Occipital lobe (tissue), 1 donor: ENCODE measurements at regions not wholly inside any gene's neighbourhood (a gene's known extent, or its start where the extent isn't known, plus 50 kb on each side); places are given as distances from the start of the nearest gene placed in this dataset.

ENCODE experiments used
- DNase-seq: peaks from one replicate; lab custom pipeline; 2025; lab: John Stamatoyannopoulos, UW

DNA sequence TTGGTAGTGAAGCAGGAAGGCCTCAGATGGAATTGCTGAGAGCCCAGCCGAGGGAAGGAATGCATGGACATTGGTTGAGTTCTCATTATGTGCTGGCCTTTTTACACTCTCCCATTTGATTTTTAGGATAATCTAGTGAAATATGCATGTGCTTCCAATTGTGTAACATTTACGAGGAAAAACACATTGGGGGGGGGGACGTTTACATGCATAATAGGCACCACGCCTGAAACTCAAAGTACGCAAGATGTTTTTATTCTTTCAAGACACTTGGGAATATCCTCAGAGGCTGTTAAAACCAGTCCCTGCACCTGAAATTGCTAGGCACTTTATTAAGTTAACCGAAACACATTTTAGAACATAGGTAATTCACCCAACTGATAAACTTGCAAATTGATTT is 118.5 kb upstream of the CDH4 start:
- DNase-seq: no peak

DNA sequence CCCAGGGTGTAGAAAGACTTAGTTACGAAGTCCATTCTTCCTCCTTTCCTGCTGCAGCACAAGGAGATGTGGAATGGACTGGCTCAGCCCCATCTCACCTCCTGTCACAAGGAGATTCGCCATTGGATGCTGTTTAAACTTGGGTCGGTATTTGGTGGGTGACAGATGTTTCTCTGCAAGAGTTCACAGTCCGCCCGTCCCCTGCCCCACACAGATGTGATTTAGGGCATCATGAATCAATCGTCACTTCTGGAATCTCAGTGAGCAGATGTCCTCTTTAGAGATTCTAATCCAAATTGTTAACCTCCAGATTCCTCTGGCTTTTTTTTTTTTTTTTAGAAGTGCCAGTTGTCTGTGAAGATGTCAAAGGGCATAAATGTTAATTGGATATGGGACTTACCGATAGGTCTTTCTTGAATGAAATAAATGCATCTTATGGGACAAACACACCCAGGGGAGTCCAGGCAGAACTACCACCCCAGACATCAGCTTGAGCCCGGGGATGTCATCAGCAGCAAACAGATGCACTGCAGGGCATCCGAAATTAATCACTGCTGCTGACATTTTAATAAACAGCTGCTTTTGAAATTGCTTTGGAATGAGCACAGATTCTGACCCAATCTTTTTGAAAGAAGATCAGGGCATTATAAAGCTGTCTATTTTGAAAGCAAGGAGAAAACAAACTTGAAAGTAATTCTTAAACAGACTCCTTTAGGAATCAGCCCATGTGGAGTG is 117.6 kb upstream of the CDH4 start:
- no peak for DNase-seq

DNA sequence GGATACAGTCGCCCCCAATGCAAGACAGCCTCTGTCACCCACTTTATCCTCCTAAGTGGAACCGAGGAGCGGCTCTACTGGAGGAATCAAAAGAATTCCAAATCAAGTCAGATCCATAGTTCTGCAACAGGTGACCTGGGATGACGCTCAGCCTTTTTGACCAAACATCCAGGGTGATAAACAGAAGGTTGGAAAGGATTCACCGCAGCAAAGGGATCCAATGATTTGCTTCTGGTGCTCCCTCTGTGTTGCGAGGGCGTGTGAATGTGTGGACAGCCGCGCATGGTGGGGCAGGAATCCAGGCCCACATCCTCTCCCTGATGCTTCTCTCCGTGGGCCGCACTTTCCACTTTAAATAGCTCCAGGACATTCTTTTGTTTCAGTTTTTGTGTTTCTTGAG is 116.8 kb upstream of the CDH4 start:
- DNase-seq: no peak

DNA sequence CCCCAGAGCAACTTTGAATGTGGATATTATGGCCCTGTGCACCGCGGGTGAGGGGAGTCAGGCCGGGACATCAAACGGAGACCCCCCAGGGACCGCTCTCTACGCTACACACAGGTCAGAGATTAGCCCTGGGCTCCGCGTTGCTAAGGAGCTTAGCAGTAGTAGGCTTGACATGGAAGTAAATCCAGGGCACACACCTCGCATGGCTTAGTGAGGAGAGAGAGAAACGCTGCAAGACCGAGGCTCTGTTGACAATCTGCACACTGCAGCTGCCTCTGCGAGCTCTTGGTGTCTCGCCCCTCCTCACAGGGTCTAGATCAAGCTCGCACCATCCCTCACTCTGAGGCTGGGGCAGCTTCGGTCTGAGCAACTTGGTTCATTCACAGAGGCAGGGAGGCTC is 116.1 kb upstream of the CDH4 start:
- DNase-seq: no peak

DNA sequence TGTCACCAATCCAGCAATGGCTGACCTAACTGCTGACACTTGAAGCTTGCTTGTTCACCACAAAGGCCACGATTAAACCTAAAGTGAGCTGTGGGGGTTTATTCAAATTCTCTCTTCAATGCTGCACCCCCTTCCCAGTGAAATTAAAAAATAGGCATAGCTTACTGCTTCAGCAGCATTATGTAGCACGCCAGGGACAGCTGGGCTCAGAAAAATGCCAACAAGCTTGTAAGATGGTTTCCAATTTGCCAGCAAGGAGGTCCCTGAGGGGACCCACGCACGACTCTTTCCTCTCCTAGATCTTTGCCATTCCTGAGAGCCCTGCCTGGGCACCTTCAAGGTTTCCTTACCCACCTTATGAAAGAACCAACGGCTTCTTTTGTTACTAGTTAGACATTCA is 113.5 kb upstream of the CDH4 start:
- DNase-seq: no peak

DNA sequence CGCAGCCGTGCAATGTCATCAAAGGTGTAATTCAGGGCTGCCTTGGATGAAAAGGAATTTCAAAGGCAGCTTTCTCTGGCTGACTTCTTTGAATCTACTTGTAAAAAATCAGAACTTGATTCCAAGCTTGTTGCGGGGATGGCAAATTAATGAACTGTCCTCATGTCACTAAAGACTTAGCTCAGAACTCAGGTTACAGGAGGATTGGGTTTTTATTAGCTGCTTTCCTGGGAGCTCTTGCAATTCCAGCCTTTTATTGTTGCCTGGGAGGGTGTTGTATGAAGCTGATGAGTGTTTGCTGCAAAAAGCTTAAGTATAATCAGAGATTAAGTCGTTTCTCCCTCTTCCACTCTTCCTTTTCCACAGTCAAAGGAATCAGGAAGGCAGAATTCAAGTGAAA is 113.0 kb upstream of the CDH4 start:
- DNase-seq: no peak

DNA sequence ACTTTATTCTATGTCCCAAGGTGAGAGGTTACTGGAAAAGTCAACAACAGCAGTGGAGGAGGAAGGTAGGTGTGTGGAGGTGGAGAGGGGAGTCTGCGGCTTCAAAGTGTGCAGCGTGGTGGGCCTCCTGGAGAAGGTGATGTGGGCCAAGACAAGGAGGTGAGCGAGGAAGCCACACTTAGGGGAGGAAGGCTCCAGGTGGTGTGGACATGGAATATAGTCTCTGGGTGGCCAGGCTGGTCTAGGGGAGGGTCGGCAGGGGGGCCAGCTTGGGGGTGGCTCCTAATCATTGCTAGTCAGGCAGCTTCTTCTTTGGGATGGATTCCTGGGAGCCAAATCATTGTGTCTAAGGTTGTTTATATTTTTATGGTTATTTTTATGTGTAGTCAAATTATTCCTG is 111.5 kb upstream of the CDH4 start:
- DNase-seq: no peak

DNA sequence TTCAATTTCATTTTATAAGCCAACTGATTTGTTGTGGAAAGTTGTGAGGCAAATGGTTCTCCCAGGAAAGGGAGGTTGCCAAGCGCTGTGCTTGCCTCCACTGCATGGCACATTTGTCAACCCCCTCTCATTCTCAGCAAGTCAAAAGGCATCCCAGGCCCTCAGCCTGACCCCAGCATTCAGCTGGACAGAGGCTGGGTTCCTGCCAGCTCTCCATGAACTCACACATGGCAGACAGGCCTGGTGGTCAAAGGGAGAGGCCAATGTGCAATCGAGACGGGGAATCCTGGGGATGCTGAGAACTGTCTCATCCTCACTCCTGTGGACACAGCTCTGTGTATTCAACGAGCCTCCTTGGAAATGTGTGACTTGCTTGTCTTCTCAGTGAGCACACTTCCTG is 106.0 kb upstream of the CDH4 start:
- no peak for DNase-seq

DNA sequence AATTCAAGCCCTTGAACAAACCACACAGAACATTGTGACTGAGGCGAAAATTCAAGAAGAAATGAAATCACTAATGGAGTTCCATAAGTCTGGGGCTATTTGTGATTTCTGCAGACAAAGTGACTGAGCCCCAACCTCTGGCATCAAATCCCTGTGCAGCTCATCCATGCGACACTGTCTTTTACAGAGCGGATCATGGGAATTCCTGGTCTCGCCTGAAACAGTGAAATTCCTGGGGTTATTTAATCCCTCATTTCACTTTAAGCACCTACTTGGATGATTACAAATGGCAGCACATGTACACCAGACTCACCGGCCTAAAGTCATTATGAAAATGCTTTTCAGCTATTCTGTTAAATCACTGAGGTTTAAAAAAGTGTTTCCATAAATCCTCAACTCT is 102.4 kb upstream of the CDH4 start:
- no peak for DNase-seq

DNA sequence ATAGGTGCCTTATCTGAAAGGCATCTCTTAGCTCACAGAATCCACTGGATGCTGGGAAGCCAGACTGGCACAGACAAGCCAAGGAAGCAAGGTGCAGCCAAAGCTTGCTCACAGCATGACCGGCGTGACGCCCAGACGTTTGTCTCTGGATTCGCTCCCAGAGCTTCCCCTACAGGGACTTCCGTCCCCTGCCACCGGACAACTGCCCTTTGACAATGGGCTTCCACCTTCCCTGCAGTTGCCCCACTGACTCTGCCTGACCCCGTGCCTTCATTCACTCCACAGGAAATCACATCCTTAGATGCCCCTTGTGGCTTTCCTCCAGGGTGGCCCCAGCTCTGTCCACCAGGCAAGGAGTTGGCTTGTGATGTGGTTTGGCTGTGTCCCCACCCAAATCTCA is 94.8 kb upstream of the CDH4 start:
- DNase-seq: no peak

DNA sequence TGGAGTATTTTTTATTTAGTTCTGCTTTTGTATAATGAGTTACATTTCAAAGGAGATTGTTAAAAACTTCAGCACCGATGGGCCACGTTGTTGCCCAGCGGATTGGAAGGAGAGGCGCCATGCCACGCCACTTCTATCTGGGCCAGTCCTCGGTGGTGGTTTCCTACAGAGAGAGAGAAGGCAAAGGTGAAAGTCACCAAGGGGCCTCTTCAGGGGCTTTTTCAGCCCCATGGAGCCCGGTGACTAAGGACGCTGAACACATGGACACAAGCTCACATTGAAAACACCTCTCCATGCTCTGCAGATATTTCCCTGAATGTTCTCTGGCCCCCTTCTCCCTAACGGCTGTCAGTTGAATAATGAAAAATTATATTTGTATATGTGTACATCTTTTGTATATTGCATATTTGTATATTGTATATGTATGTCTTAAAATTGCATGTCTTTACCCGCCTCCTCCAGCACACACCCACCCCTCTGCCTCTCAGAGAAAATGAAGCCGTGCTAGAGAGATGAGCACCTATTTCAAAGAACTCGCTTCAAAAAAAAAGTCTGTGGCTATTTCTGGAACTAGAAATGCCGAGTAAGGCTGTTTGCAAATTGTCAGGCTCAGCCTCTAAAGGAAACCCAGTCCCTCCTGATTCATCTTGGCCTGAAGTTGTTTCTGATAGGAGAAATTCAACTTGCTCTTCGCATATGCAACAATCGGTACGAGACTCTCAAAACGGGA is 91.9 kb upstream of the CDH4 start:
- no peak for DNase-seq

DNA sequence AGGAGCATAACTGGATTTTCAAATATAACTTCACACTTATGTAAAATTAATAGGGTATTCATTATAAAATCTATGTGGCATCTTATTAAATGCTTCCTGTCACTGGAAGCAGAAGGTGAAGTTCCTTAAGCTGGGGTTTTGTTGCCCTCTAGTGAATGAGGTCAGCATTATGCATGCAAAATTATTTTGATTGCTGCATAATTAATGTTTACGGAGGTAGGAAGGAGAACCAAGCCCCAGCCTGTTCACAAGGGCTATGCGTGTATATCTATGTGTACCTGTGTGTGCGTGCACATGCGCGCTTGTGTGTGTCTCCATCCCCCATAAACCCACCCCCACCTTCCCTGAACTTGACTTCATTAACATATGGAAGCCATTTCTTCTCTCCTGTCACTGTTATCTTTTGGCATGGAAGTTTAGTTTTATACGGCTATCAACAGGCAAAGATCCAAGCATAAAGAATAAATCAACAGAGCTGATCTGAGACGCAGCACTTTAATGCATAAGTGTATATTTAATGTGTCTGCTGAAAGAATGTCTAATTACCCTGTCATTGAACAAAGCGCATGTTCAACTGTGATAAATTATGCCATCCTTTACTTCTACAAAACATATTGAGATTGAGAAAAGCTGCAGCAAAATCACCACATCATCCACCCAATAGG is 90.2 kb upstream of the CDH4 start:
- DNase-seq: no peak

DNA sequence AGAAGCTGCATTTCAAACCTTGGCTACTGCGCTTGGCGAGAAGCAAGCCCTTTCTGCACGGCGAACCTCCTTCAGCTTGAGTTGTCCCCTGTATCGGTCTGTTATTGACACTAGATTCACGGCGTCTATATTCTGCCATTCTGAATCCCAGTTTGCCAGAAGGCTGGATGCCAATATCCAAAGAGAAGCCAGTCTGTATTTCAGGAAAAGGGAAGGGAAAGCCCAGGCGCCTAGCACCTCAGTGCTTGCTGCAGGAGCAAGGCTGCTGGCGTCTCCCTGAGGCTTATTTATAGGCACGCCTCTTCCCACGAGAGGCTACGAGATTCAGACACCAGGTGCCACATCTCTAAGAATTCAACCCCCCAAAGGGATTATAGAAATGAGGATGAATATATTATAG is 89.6 kb upstream of the CDH4 start:
- DNase-seq: no peak

DNA sequence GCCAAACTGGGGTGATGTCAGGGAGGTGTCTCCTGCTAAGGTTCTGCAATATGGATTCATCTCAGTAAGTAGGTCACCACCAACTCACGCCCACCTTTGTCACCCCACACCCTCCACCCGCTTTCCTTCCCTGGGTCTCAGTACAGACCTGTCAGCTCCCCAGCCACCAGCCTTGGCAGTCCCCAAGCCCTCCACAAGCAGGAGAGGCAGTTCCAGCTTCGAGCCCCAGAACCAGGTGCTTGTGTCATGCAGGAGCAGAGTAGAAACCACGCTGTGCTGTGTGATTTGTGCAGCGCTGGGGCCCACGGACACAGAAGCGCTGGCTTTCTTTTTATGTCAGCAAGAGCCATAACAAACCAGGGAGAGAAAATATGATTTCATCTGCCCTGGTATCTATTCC is 89.0 kb upstream of the CDH4 start:
- DNase-seq: no peak

DNA sequence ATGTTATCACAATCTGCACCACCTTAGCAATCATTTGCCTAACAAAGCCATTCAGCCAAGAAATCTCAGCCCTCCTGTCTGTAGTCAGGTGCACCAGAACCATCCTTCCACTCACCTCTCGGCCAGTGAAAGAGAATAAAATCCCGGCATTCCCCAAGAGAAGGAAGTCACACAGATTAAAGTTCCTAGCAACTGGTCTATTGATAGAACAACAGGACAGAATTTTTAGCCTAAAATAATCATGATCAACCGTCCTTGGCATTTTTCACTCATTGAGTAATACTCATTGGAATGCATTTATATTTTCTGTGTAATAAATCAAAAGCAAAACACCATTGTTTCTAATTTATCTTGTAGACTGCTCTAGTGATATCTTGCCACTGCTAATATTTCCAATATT is 85.7 kb upstream of the CDH4 start:
- DNase-seq: no peak

DNA sequence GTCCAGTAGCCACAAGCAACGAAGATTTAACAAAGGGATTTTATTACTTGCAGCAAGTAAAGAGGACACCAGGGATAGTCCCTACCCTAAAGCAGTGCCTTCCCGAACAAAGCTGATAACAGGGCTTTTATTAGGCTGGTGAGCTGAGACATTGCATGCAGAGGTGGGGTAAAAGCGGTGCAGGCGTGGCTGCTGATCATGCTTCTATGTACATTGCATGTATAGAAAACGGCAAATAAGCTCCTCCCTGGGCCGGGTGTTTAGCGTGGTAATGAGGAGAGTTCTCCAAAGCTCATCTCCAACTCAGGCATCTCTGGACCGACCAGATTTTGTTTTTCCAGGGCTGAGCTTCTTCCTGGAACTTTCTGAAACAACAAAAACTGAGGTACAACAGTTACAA is 83.5 kb upstream of the CDH4 start:
- no peak for DNase-seq

DNA sequence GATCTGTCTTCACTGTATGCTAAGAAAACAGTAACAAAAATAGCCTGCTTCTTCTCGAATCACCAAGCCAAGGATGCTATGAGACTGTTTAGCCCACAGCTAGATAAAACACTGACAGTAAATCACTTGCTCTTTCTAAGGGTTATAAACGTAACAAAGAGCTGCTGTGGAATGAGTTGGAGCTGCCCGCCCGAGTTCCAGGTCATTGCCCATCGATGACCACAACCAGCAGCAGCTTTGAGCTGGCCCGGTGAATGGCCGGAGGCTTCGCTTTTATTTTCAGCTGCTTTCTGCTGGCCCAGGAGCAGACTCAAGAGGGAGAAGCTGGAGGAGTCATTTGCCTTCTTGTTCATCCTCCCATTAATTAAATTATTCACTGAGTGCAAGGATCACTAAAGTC is 82.2 kb upstream of the CDH4 start:
- DNase-seq: no peak

DNA sequence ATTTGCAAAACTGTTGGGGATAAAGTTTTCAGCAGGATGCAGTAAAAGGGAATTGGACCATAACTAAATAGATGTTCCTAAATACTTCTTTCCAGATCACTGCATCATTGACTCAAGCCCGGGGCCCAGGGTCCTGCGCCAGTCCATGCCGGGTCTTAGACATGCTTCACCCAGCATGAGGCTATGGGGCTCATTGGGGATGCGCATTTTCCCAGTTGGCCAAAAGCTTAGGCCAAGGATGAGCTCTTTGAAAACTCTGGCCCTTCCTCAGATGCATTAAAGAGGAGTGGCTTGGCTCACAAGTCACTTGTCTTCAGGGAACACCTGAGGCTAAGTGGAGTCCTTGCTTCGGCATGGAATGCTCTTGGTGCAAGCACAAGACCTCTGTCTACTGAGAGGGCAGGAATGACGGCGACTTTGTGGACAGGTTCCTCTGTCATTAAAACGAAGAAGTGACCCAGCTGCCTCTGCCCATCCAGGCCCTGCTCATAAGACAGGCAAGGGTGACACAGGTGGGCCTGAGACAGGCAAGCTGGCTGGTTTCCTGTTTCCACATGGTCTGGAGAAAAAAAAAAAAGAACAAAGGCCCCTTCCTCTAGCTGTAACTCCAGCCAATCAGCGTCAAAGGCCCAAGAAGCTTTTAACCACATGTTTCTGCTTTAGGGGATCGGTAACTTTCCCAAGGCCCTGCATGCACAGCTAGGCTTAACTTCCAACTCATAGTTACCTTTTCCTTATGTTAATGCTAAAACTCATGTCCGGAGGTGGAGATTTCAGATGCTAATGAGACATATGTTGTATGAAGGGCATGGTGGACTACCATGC is 81.4 kb upstream of the CDH4 start:
- DNase-seq: no peak

DNA sequence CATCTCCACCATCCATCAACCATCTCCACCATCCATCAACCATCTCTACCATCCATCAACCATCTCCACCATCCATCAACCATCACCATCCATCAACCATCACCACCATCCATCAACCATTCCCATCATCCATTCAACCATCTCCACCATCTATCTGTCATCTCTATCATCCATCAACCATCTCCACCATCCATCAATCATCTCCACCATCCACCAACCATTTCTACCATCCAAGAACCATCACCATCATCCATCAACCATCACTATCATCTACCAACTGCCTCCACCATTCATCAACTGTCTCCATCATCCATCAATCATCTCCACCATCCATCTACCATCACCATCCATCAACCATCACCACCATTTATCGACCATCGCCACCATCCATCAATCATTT is 78.8 kb upstream of the CDH4 start:
- DNase-seq: no peak

DNA sequence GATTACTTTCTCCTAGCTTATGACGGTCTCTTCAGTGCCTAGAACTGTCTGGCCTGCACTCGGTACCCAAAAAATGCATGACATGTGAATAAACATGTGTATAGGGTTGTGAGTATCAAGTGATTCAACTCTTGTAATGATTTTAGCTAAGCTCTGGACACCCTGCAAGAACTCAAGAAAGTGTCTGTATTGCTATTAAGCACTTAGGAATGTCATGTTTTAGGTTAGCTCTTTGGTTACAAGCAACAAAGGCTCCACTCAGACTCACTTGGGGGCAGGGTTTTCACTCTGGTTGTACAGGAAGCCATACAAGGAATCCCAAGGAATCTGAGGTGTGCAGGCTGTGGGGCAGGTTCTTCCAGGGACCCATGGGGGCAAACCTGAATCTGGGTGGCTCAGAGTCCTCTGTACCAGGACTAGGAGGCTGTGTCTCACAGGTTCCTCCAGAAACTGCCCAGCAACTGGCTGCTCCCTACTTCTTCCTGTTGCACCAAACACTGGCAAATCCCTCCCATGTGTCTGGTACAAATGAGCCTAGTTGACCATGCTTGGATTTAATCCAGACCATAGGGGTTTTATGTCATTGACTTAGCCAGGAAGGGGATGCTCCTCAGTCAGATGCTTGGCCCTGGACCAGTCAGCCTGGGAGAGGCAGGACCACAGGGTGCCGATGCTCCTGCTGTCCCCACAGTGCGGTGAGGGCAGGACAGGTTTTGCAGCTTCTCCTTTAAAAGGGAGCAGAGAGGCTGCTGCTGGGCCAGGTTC is 77.9 kb upstream of the CDH4 start:
- no peak for DNase-seq

DNA sequence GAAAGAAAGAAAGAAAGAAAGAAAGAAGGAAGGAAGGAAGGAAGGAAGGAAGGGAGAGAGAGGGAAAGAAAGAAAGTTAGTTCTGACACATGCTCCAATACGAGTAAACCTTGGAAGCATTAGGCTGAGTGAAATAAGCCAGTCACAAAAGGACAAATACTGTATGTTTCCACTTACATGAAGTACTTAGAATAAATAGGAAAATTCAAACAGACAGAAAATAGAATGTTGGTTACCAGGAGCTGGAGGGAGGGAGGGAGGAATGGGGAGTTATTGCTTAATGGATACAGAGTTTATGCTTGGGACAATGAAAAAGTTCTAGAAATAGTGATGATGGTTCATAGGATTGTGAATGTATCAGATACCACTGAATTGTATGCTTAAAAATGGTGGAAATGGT is 75.2 kb upstream of the CDH4 start:
- no peak for DNase-seq
